COLO829 (cell line): ENCODE measurements at regions not wholly inside any gene's neighbourhood (a gene's known extent, or its start where the extent isn't known, plus 50 kb on each side); places are given as distances from the start of the nearest gene placed in this dataset.

ENCODE experiments used
- DNase-seq: peaks from one replicate; pipeline ENCODE4 v3.0.0; 2012; ENCODE audit warnings: low spot score

GRCh38 chr10:107215681-107216080, 51.2 kb upstream of the SORCS1 start:
- peak; percentile 77 for DNase-seq
